IMR-90 (cell line): ENCODE measurements at regions not wholly inside any gene's neighbourhood (a gene's known extent, or its start where the extent isn't known, plus 50 kb on each side); places are given as distances from the start of the nearest gene placed in this dataset.

Source experiments
- BHLHE40 ChIP-seq: fragments of 150-350 bp; IDR thresholded peaks from 2 replicates; pipeline ENCODE4 v1.6.1; 2016; ENCODE audit warnings: mild to moderate bottlenecking, low read depth, low read length
- CEBPB ChIP-seq: IDR thresholded peaks from 2 replicates; pipeline ENCODE4 v1.6.1; 2012; ENCODE audit warnings: low read depth, low read length, improper control_type of control experiment
- CTCF ChIP-seq: conservative IDR thresholded peaks from 2 replicates; pipeline ENCODE4 v1.5.1; 2012; ENCODE audit warnings: mild to moderate bottlenecking, low read depth, low read length, improper control_type of control experiment
- ELK1 ChIP-seq: fragments of 150-350 bp; IDR thresholded peaks from 2 replicates; pipeline ENCODE4 v1.6.1; 2016; ENCODE audit warnings: low read depth, mild to moderate bottlenecking, low read length, moderate library complexity, borderline replicate concordance
- FOS ChIP-seq: fragments of 150-350 bp; IDR thresholded peaks from 2 replicates; pipeline ENCODE4 v1.6.1; 2016; ENCODE audit warnings: low read depth, low read length
- MAFK ChIP-seq: IDR thresholded peaks from 2 replicates; pipeline ENCODE4 v1.6.1; 2012; ENCODE audit warnings: low read depth, low read length, improper control_type of control experiment
- MXI1 ChIP-seq: IDR thresholded peaks from 2 replicates; pipeline ENCODE4 v1.6.1; 2012; ENCODE audit warnings: low read depth, mild to moderate bottlenecking, low read length, moderate library complexity, borderline replicate concordance
- POLR2A ChIP-seq: IDR thresholded peaks from 2 replicates; pipeline ENCODE4 v1.6.1; 2012; ENCODE audit warnings: mild to moderate bottlenecking, low read depth, low read length
- RAD21 ChIP-seq: IDR thresholded peaks from 2 replicates; pipeline ENCODE4 v1.6.1; 2012; ENCODE audit warnings: low read length, improper control_type of control experiment
- RCOR1 ChIP-seq: IDR thresholded peaks from 2 replicates; pipeline ENCODE4 v1.6.1; 2012; ENCODE audit warnings: mild to moderate bottlenecking, low read length, improper control_type of control experiment; ENCODE audit not compliant: insufficient replicate concordance
- RFX5 ChIP-seq: IDR thresholded peaks from 2 replicates; pipeline ENCODE4 v1.8.0; 2012; ENCODE audit warnings: low read depth, mild to moderate bottlenecking, low read length, moderate library complexity
- SMC3 ChIP-seq: fragments of 150-350 bp; IDR thresholded peaks from 2 replicates; pipeline ENCODE4 v1.6.1; 2016; ENCODE audit warnings: low read depth, mild to moderate bottlenecking, antibody characterized with exemption, low read length, moderate library complexity
- TF ChIP-seq, protein P1 (sequence below): fragments of 150-350 bp; IDR thresholded peaks from 2 replicates; pipeline ENCODE4 v1.6.1; 2017; ENCODE audit warnings: mild to moderate bottlenecking, antibody characterized with exemption, low read length, low read depth

DNA sequence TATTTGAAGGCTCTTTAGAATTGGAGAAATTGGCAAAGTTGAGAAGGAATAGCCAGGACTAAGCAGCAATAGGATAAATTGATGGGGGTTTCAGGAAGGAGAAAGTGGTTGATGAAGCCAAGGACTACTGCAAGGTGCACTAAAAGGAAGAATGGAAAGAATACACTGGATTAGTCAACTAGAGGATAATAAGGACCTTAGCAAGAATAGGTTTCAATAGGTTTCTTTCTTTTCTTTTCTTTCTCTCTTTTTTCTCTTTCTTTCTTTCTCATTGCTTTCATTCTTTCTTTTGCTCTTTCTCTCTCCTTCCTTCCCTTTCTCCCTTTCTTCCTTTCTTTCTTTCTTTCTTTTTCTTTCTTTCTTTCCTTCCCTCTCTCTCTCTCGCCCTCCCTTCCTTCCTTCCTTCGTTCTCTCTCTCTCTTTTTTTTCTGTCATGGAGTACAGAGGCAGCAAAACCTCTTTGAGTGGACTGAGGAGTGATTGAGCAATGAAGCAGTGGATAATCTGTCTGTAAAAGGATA is 234.4 kb upstream of the TMC3 start:
- TF ChIP-seq POLR2A (no peak), CTCF (no peak), RCOR1 (no peak), RFX5 (no peak), ELK1 (no peak), MAFK (no peak), FOS (no peak), BHLHE40 (no peak), SMC3 (no peak), RAD21 (no peak), CEBPB (no peak), MXI1 (no peak)
- TF ChIP-seq, protein P1, sequence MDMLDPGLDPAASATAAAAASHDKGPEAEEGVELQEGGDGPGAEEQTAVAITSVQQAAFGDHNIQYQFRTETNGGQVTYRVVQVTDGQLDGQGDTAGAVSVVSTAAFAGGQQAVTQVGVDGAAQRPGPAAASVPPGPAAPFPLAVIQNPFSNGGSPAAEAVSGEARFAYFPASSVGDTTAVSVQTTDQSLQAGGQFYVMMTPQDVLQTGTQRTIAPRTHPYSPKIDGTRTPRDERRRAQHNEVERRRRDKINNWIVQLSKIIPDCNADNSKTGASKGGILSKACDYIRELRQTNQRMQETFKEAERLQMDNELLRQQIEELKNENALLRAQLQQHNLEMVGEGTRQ, result no peak
